ENCODE measurements at regions not wholly inside any gene's neighbourhood (a gene's known extent, or its start where the extent isn't known, plus 50 kb on each side); places are given as distances from the start of the nearest gene placed in this dataset.

GRCh38 chr6:166842607-166843006, 113.7 kb downstream of the RNASET2 start:
- 88 to 89% methylated on average over 9 to 10 of the region's 10 CpGs for WGBS, 2 donors
- no peak for DNase-seq (ENCODE audit: low spot score in 2 of 2)
- Histone ChIP-seq H3K27me3 (no peaks in the 10 kb centered on the region), H3K4me1 (no peaks in the 10 kb centered on the region), H3K4me3 (no peak overlapping the region), H3K9me3 (peaks cover 0 to 20% (median 0%) of the 10 kb centered on the region in 4 donors), H3K36me3 (no peaks in the 10 kb centered on the region), H3K27ac (no peak overlapping the region)
- TF ChIP-seq CTCF (IDR thresholded peaks at IDR 0.05): no peak
- no peak for TF ChIP-seq EP300 (IDR thresholded peaks at IDR 0.05)
- TF ChIP-seq POLR2A (IDR thresholded peaks at IDR 0.05): no peak

- no peak for DNase-seq (ENCODE audit: low spot score in 2 of 2)
- WGBS, 2 donors: 90 to 92% methylated on average over 7 of the region's 7 CpGs
Measured at GRCh38 chr6:166841216-166841615, 115.1 kb downstream of the RNASET2 start.

GRCh38 chr6:166839569-166839968, 116.8 kb downstream of the RNASET2 start:
- no peaks in the 10 kb centered on the region for H3K36me3 ChIP-seq
- WGBS, 2 donors: 44 to 62% methylated on average over 3 of the region's 3 CpGs
- DNase-seq (ENCODE audit: low spot score in 2 of 2): no peak
- no peak overlapping the region for H3K27ac ChIP-seq
- H3K4me3 ChIP-seq: no peak overlapping the region
- H3K27me3 ChIP-seq: no peaks in the 10 kb centered on the region
- no peaks in the 10 kb centered on the region for H3K4me1 ChIP-seq
- TF ChIP-seq CTCF (IDR thresholded peaks at IDR 0.05) (no peak), POLR2A (IDR thresholded peaks at IDR 0.05) (no peak), EP300 (IDR thresholded peaks at IDR 0.05) (no peak)
- no peaks in the 10 kb centered on the region for H3K9me3 ChIP-seq

More at GRCh38 chr6:166841216-166841615, 115.1 kb downstream of the RNASET2 start:
- Histone ChIP-seq H3K4me3 (no peak overlapping the region), H3K36me3 (no peaks in the 10 kb centered on the region), H3K9me3 (peaks cover 0 to 6% (median 0%) of the 10 kb centered on the region in 4 donors), H3K27ac (no peak overlapping the region), H3K4me1 (no peaks in the 10 kb centered on the region), H3K27me3 (no peaks in the 10 kb centered on the region)
- TF ChIP-seq POLR2A (IDR thresholded peaks at IDR 0.05) (no peak), CTCF (IDR thresholded peaks at IDR 0.05) (no peak), EP300 (IDR thresholded peaks at IDR 0.05) (no peak)

- 64 to 65% methylated on average over 10 of the region's 10 CpGs for WGBS, 2 donors
- TF ChIP-seq EP300 (IDR thresholded peaks at IDR 0.05): no peak
- no peak for TF ChIP-seq POLR2A (IDR thresholded peaks at IDR 0.05)
Measured at GRCh38 chr6:166838987-166839386, 117.4 kb downstream of the RNASET2 start.

GRCh38 chr6:166836785-166837718, 119.3 kb downstream of the RNASET2 start:
- no peak overlapping the region for H3K4me3 ChIP-seq
- H3K27me3 ChIP-seq: no peaks in the 10 kb centered on the region
- DNase-seq (ENCODE audit: low spot score in 2 of 2): no peak
- H3K36me3 ChIP-seq: no peaks in the 10 kb centered on the region
- no peak overlapping the region for H3K27ac ChIP-seq
- H3K9me3 ChIP-seq: no peaks in the 10 kb centered on the region
- H3K4me1 ChIP-seq: no peaks in the 10 kb centered on the region
- 78 to 86% methylated on average over 19 to 33 of the region's 33 CpGs for WGBS, 2 donors
- no peak for TF ChIP-seq CTCF (IDR thresholded peaks at IDR 0.05)
- TF ChIP-seq POLR2A (IDR thresholded peaks at IDR 0.05): no peak
- no peak for TF ChIP-seq EP300 (IDR thresholded peaks at IDR 0.05)

More at GRCh38 chr6:166838987-166839386, 117.4 kb downstream of the RNASET2 start:
- no peaks in the 10 kb centered on the region for H3K9me3 ChIP-seq
- H3K36me3 ChIP-seq: no peaks in the 10 kb centered on the region
- H3K27me3 ChIP-seq: no peaks in the 10 kb centered on the region
- H3K4me1 ChIP-seq: no peaks in the 10 kb centered on the region
- DNase-seq (ENCODE audit: low spot score in 2 of 2): no peak
- no peak overlapping the region for H3K4me3 ChIP-seq
- no peak overlapping the region for H3K27ac ChIP-seq

All from tibial nerve (tissue), 4 donors.